ENCODE measurements at regions not wholly inside any gene's neighbourhood (a gene's known extent, or its start where the extent isn't known, plus 50 kb on each side); places are given as distances from the start of the nearest gene placed in this dataset.

- Histone ChIP-seq H2BK20ac (ENCODE audit: low read depth, low read length) (peak overlapping the region; percentile 50), H2AFZ (replicated peaks; ENCODE audit: low read length, poor library complexity) (no peak overlapping the region), H3K4me3 (ENCODE audit: insufficient read depth, low read depth, low read length) (no peak overlapping the region), H2BK5ac (ENCODE audit: low read depth, low read length, poor library complexity, severe bottlenecking) (no peak overlapping the region), H4K8ac (ENCODE audit: low read depth in 2 of 2, low read length in 2 of 2) (no peak overlapping the region), H3K36me3 (ENCODE audit: control insufficient read depth, insufficient read depth, low read length) (no peaks in the 10 kb centered on the region), H2AK9ac (replicated peaks; ENCODE audit: low read depth, low read length, poor library complexity) (no peak overlapping the region), H3K9me1 (ENCODE audit: insufficient read depth, low read length) (no peaks in the 10 kb centered on the region; the same call in 1 of the 2 replicates), H4K91ac (ENCODE audit: insufficient read depth, low read depth, low read length) (no peak overlapping the region; the same call in 1 of the 2 replicates), H3K4ac (ENCODE audit: low read depth, low read length) (peak overlapping the region; percentile 10; the same call in 1 of the 2 replicates), H3K18ac (ENCODE audit: low read depth, low read length) (no peak overlapping the region), H3K14ac (replicated peaks; ENCODE audit: low read depth, low read length) (no peak overlapping the region), H4K20me1 (ENCODE audit: insufficient read depth, low read length) (no peaks in the 10 kb centered on the region), H3K9ac (ENCODE audit: low read depth, low read length) (no peak overlapping the region), H3K23ac (ENCODE audit: low read depth, low read length) (no peak overlapping the region), H2BK15ac (ENCODE audit: low read depth, low read length) (peak overlapping the region; percentile 17; the same call in 2 of the 3 replicates), H3K27ac (ENCODE audit: insufficient read depth, low read length) (no peak overlapping the region), H3K4me2 (ENCODE audit: low read depth, low read length) (no peak overlapping the region), H2AK5ac (ENCODE audit: low read depth, low read length) (peak overlapping the region; percentile 55; the same call in 1 of the 2 replicates), H3K79me1 (ENCODE audit: low read depth in 1 of 2, low read length in 2 of 2) (no peaks in the 10 kb centered on the region), H3K56ac (ENCODE audit: extremely low read depth, insufficient read depth, low read length) (no peak overlapping the region), H3K9me3 (ENCODE audit: control insufficient read depth, insufficient read depth, low read length) (no peaks in the 10 kb centered on the region), H2BK120ac (ENCODE audit: low read depth, low read length) (no peak overlapping the region), H3K27me3 (ENCODE audit: control insufficient read depth, insufficient read depth, low read length) (no peaks in the 10 kb centered on the region), H3K4me1 (ENCODE audit: control insufficient read depth, insufficient read depth, low read length) (peaks cover 11% of the 10 kb centered on the region), H4K5ac (ENCODE audit: low read depth, low read length) (no peak overlapping the region)
- ChIA-PET CTCF (no interaction called here), POLR2A (ENCODE audit: unreplicated experiment) (no interaction called here)
- no TSS peak for BruUV-seq (replicated peaks)
- in situ Hi-C loops (cut with MboI; ENCODE audit: low sequenced_read_pairs), result loop anchor here (25.0 kb wide), 1 partner anchor 600 kb away; no protein-coding TSS in a partner anchor
- no peak for TF ChIP-seq CEBPB (IDR thresholded peaks at IDR 0.05; ENCODE audit: low read depth, low read length)
- no peak for TF ChIP-seq MAZ (IDR thresholded peaks at IDR 0.05; ENCODE audit: borderline replicate concordance, low read depth, low read length)
- no peak for TF ChIP-seq SMC3 (IDR thresholded peaks at IDR 0.05; ENCODE audit: low read depth, low read length)
- no peak for TF ChIP-seq MXI1 (IDR thresholded peaks at IDR 0.05; ENCODE audit: borderline replicate concordance, low read depth, low read length)
- no peak for TF ChIP-seq CHD1 (IDR thresholded peaks at IDR 0.05; ENCODE audit: low read depth, low read length)
- TF ChIP-seq, protein P1, sequence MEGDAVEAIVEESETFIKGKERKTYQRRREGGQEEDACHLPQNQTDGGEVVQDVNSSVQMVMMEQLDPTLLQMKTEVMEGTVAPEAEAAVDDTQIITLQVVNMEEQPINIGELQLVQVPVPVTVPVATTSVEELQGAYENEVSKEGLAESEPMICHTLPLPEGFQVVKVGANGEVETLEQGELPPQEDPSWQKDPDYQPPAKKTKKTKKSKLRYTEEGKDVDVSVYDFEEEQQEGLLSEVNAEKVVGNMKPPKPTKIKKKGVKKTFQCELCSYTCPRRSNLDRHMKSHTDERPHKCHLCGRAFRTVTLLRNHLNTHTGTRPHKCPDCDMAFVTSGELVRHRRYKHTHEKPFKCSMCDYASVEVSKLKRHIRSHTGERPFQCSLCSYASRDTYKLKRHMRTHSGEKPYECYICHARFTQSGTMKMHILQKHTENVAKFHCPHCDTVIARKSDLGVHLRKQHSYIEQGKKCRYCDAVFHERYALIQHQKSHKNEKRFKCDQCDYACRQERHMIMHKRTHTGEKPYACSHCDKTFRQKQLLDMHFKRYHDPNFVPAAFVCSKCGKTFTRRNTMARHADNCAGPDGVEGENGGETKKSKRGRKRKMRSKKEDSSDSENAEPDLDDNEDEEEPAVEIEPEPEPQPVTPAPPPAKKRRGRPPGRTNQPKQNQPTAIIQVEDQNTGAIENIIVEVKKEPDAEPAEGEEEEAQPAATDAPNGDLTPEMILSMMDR (conservative IDR thresholded peaks at IDR 0.05; ENCODE audit: low read depth, low read length), result no peak
- DNase-seq (no peak), ATAC-seq (ENCODE audit: low read depth) (no peak)
- intact Hi-C loops (cut with micrococcal nuclease), result loop anchor here (5.0 kb wide), 2 partner anchors 520 to 1035 kb away; no protein-coding TSS in a partner anchor
- dilution Hi-C loops (cut with HindIII; ENCODE audit: low sequenced_read_pairs, unreplicated experiment), result no loop called here
Observed at GRCh38 chr5:15012061-15012460, 140.5 kb upstream of the ANKH start.

Measured in IMR-90 (cell line).